SKM-1 treated with dmso at 0.1 percent for 144 hours (cell line): ENCODE measurements at regions not wholly inside any gene's neighbourhood (a gene's known extent, or its start where the extent isn't known, plus 50 kb on each side); places are given as distances from the start of the nearest gene placed in this dataset.

ENCODE experiments used
- DNase-seq: peaks from one replicate; lab custom pipeline; 2025; ENCODE audit not compliant: unreplicated experiment; lab: John Stamatoyannopoulos, UW

GRCh38 chr2:10984418-10985135, 72.8 kb downstream of the KCNF1 start:
- DNase-seq: no peak

- DNase-seq: no peak
These were observed 73.5 kb downstream of the KCNF1 start for GRCh38 chr2:10985260-10985659.

DNA sequence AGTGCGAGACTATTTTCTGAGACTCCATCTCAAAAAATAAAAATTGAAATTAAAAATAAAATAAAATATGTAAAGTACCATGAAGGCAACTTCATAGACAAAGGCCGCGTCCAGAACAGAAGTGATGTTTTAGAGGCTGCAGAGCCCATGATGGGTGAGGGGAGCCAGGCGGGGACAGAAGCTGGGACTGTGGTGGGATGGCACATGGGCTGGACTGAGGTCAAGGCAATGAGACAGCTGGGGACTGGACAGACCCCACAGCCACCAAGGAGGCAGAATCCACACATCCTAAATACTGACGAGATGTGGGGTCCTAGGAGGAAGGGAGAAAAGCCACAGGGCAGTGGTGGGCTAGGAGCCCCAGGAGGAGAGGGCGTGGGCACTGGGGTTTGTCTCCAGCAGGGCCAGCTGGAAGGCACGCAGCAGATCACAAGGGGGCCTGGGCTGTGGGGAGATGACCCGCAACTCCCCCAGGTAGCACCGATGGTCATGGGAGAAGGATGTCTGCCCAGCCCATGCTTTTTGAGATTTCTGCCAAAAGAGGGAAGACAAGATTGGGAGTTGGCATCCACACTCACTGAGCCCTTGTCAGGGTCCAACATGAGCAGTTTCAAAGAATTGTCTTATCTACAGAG, 74.3 kb downstream of the KCNF1 start:
- DNase-seq: no peak

DNA sequence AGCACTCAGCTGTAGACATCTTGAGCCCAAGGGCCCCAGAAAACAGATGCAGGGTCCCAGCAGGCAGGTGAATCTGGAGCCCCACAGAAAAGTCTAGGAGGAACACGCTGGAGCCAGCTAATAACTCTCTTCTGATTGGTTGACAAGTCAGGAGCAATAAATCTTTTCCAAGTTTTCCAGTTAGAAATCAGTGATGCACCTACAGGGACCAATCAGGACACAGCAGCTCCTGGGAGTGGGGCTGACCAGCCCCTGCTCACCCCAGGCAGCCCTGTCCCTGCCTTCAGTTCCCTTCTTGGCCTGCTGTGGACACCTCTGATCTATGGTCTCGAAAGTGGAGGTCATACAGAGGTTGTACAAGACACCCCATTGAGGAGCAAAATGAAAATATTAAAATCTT, 75.7 kb downstream of the KCNF1 start:
- no peak for DNase-seq

GRCh38 chr2:10987861-10988260, 76.1 kb downstream of the KCNF1 start:
- no peak for DNase-seq

DNA sequence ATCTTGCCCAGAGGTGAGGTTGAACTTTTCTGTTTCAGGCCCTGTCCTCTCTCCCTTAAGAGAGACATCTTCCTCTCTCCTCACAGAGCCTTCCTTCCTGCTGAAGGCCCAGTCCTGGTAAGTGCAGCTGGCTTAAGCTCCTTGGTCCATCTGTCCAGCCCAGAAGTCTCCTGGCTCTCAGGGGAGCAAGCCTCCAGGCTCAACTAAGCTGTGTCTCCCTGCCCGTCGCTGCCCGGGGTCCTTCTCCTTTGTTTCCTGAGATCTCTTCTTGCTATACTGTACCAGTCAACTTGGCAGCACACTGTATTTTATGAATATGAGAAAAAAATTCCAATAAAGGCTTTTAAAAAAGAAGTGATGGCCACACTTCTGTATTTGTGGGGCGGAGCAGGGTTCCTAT, 77.4 kb downstream of the KCNF1 start:
- no peak for DNase-seq

GRCh38 chr2:10989782-10990181, 78.0 kb downstream of the KCNF1 start:
- no peak for DNase-seq

DNA sequence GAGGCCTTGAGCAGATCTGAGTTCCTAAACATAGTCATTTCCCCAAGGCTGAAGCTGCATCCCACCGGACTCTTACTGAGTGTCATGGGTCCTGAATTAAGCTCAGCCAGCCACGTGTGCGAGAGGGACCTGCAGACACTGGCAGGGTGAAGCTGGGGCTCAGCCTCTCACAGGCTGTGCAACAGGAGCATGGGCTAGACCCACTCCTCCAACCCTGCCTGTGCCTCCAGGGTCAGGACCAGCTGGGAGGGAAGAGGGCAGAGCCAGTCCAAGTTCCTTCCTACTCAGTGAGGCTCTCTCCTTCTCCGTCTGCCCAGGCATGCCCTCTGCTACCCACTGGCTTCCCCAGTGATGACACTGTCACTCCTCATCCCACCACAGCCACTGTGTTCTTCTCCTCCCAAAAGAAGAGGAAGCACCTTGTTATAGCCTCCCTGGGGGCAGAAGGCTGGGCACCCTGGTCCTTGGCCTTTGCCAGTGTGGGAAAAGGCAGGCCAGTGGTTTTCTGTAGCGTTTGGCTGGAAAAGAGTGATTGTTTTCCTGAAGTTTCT, 78.9 kb downstream of the KCNF1 start:
- no peak for DNase-seq

DNA sequence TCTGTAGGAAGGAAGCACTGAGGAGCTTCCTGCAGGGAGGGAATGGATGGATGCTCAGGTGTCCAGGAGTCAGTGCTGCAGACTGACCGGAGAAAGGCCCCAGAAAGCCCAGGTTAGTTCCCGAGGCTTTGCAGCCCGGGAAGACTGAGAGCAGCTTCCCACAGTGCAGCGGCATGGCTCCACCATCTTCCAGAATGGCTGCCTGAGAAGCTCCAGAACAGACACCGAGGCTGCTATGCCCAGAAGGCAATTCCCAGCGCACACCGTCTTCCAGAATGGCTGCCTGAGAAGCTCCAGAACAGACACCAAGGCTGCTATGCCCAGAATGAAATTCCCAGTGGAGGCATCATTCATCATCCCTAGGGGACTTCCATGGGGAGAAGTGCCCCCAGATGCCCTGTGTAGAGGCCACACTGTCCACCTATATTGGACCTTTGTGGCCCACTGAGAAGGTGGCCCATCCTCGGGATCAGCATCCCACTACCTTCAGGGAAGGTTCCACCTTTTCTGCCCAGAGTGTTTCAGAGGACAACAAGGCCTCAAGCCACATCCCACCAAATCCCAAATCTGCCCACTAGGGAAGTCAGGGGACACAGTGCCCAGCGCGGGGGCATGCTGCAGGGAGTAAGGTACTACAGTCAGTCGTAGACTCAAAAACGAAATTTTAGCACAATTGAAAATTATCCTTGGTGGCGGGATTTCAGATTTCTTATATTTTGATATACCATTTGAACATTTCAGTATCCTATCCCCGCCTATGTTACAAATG, 80.5 kb downstream of the KCNF1 start:
- DNase-seq: no peak

- DNase-seq: no peak
These were observed 81.3 kb downstream of the KCNF1 start for GRCh38 chr2:10993001-10993481.

DNA sequence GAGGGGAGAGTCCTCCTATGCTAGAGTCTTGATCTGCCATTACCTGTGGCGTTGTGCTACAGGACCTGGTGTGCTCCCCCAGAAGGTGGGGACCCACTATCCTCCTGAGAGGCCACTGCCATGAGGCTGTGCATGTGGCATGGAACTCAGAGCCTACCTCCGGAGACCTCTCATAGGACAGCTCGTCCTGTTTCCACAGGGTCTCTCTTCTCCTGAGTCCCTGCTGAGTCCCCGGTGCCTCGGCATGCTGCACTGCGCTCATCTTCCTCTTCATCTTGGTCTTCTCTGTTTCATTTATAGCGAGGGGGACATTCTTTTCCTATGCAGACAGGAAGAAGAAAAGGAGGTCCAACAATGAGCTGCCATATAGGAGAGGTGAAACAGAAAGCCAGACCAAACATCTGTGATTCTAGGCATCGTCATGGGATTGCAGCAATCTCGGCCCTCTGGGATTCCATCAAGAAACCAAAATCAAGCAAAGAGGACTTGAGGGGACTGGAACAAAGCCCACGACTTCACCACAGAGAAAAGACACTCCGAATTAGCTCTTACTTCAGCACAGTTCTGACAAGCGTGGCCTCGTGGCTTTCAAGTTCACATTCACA, 83.7 kb downstream of the KCNF1 start:
- no peak for DNase-seq

DNA sequence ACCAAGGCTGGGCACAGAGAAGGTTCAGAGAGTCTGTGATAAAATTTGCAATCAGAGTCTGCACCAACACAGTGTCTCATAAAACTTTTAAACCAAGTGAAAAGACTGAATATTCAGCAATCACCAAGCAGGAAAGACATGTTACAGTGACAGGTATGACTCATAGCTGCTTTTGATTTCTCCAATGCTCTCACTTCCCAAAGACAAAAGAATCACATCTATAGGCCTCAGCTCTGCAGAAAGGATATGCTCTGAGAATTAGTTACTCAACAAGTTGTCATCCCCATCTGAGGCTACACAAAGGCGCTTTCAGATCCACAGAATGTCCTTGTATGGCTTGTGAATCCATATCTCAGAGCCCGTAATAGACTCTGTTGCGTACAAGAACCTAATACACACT, 92.5 kb downstream of the KCNF1 start:
- DNase-seq: no peak

GRCh38 chr2:11005032-11005431, 93.3 kb downstream of the KCNF1 start:
- DNase-seq: no peak

- no peak for DNase-seq
These were observed 94.5 kb downstream of the KCNF1 start for GRCh38 chr2:11006191-11006590.

GRCh38 chr2:11007331-11008264, 95.9 kb downstream of the KCNF1 start:
- DNase-seq: no peak

DNA sequence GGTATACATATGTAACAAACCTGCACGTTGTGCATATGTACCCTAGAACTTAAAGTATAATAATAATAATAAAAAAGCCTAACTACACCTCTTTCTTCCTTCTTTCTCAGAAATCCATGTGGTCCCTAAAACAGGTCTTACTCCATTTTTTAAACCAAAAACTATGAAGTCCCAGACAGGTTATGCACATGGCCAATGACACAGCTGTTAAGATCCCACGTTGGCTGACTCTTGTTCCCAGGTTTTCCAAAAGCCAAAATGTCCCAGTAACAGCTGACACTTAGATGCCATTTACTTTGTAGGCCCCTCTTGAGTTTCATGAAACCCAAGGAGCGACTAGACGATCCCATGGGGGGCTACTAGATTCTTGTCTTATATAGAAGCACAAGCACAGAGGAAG, 97.0 kb downstream of the KCNF1 start:
- DNase-seq: no peak

DNA sequence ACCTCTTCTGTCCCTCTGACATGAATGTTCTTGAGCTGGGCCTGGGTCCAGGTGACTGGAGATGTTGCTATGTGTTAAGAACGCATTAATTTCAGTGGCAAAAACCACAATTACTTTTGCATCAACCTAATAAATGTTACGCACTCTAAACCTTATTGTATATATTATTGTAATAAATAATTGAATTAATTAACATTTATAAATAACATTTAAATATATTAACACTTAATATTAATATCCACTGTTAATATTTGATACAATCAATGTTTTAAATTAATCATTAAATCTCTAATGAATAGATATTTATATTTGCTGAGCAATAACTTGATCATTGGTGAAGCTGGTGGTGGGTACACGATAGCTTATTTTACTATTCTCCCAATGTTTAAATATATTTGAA, 97.4 kb downstream of the KCNF1 start:
- DNase-seq: no peak

- DNase-seq: no peak
These were observed 98.2 kb downstream of the KCNF1 start for GRCh38 chr2:11009891-11010290.

GRCh38 chr2:11011359-11011758, 99.6 kb downstream of the KCNF1 start:
- DNase-seq: no peak

DNA sequence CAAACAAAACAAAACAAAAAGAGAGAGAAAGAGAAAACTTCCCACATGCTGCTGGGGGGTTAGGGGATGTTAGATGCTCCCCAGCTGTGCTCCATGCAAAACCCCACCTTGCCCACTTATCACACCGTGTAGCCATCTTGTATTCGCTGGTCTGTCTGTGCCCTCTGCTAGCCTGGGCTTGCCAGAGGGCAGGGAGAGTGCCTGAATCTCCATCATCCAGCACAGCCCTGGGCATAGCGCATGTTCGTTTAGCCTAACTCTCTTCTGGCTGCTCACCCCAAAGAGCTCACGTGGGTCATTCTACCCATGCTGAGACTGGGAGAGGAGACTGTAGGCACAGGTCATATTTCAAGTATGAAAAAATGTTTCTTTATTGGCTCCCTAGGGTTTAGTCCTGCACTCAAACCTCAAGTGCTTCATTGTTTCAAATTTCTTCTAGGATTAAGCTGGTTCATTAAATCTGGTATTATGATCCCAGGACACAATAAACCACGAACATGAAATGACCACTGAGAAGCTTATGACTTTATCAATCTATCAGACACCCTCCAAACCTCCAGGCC, 100.5 kb downstream of the KCNF1 start:
- no peak for DNase-seq
